Caki2 (cell line): ENCODE measurements at regions not wholly inside any gene's neighbourhood (a gene's known extent, or its start where the extent isn't known, plus 50 kb on each side); places are given as distances from the start of the nearest gene placed in this dataset.
A peak's percentile ranks its signal among the peaks of the same experiment; 100 is the strongest.
"Not testable (repeated sequence)": the region's sequence is repeated elsewhere in the genome, so short reads cannot be mapped to it uniquely, and the experiment has no call there.

ENCODE experiments used
- DNase-seq: peaks from one replicate; pipeline ENCODE4 v3.0.0-alpha.2; 2015; ENCODE audit warnings: low read depth
- in situ Hi-C: cut with HindIII; loops from 2 replicates; pipeline ENCODE4 v1.10.0; 2016; ENCODE audit warnings: low sequenced_read_pairs, low pct_unique_long_range_greater_than_20kb, mixed read lengths

DNA sequence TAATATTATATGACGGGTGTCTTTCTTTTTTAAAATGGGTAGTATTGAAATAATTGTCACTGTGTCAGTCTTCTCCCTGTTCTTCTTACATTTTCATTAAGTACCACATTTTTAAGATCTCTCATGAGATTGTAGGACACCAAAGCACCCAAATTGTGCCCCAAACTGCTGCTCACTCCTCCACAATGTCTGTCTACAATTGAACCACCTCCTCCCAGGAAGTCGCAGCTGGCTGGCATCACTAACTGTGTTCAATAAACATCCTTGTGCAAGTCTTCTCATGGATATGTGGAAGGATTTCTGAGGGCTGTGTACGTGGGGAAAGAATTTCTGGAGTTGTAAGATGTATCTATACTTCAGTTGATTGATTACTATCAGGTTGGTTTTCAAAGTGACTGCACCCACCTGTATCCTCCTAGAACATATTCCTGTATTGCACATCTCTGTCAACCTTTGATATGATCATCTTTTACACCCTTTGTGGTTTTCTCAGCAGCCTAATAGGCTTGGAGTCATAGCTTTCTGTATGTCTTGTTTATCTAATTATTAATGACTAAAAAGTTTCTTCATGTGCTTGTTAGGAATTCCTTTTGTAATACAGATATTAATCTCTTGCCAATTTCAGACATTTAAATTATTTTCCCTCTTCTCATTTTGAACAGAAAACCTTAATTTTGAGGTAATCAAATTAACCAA lies 774.9 kb downstream of the RNF144A start:
- in situ Hi-C loops, result no loop called here
- DNase-seq, result no peak

DNA sequence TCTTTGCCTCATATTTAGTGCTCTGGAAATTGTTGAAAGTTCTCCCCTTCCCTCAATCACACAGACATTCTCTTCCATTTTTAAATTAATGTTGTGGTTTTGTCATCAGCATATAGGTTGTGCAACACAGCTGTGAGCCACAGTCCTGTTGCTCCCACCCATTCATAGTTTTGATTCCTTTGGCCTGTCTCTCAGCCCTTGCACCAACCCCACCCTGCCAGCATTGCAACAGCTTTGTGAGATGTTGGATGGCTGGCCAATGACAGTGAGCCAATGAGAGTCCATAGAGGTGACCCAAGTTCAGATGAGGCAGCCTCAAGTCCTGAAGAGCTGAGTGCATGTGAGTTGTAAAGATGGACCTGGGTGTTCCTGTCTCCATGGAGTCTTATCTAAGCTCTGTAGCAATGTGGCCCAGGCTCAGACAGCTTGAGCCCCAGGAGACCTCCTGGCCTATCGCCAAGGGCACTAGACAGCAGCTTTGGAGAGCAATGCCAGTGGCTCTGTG lies 775.5 kb downstream of the RNF144A start:
- in situ Hi-C loops, result no loop called here
- peak; percentile 13 for DNase-seq

DNA sequence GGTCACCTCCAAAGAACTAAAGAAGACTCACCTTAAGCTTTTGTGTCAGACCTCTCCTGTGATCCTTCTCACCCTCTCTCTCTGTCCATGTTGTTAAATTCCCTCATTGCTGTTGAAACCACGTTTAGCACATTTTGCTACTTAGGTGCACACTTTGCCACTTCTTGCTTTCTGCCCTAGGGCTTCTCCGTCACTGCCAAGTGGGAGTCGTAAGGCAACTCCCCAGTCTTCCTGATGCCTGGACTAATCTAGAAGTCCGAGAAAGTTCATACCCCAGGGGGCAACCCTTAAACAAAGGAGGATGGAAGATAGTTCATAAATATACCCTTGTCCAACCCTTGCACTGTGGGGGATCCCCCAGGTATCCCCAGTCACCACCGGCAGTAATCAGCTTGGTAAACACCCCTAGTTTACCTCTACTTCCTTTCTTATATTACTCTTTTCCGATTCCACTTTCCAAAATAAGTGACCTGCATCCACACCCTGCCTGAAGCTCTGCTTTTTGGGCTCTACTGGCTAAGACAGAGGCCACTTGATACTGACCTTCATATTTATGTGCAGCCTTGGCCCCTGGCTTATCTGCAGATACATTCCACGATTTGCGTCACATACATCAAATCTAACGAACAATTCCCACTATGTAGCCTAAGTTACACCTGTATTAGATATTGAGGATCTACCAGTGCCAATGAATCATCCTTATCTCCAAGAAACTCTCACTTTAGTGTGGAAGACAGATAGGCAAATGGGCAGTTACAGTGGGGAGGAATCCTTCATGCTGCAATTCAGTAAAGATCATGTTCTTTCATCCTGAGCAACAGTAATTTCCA lies 776.2 kb downstream of the RNF144A start:
- in situ Hi-C loops, result no loop called here
- no peak for DNase-seq

DNA sequence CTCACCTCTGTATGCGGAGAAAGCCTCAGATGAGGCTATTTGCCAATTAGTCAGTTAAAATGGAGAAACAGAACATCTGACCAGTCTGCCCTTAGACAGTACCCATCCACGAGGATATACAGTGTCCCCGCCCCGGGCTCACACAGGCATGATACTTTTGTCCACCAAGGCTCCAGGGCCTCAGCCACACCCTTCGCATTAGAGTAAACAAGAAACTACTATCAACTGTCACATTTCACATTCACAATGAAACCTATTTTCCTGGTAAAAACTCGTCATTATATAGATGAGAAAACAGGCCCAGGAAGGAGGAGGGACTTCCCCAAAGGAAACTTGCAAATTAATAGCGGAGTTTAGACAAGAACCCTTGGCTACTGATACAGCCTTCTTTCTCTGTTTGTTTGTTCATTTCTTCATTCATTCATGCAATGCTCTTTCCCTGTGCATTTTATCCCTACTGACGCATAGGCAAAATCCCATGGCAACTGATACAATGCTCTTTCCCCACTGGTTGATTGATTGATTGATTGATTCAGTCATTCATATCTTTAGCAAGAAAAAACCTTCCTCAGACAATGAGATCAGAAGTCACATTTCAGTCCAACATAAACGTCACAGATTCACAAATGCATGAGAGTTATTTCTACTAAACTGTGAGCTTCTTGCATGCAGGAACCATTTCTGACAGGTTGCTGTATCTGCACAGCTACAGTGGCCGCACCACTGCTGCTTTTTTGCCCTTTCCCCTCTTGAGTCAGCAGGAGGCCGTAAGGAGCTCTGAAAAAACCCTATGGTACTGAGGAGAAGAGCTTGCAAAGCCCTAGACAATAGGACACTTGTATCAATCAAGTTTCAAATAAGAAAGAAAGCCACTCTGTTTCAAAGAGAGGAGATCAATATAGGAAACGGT lies 777.1 kb downstream of the RNF144A start:
- in situ Hi-C loops, result no loop called here
- no peak for DNase-seq

DNA sequence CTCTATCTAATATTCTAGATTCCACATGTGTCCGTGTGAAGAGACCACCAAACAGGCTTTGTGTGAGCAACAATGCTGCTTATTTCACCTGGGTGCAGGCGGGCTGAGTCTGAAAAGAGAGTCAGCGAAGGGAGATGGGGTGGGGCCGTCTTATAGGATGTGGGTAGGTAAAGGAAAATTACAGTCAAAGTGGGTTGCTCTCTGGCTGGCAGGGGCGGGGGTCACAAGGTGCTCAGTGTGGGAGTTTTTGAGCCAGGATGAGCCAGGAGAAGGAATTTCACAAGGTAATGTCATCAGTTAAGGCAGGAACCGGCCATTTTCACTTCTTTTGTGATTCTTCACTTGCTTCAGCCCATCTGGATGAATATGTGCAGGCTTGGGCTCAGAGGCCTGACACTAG lies 779.3 kb downstream of the RNF144A start:
- DNase-seq, in situ Hi-C loops: not testable (repeated sequence)

DNA sequence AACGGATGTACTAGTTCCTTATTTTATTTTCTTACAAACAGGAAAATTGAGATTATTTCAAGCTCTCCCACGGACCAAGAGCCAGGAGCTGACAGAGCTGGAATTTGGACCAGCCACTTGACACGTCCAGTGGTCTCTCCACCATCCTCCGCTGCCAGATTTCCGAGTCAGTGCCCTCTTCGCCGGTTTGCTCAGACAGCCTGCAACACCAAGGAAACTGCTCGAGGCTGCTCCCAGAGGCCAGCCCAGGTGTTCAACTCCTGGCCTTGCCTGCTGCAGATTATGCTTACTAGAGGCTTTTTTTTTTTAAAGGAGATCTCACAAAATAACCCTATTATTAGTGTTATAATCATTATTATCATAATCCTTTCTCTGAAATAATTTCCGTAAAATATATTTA lies 779.8 kb downstream of the RNF144A start:
- DNase-seq, result no peak
- in situ Hi-C loops, result no loop called here

DNA sequence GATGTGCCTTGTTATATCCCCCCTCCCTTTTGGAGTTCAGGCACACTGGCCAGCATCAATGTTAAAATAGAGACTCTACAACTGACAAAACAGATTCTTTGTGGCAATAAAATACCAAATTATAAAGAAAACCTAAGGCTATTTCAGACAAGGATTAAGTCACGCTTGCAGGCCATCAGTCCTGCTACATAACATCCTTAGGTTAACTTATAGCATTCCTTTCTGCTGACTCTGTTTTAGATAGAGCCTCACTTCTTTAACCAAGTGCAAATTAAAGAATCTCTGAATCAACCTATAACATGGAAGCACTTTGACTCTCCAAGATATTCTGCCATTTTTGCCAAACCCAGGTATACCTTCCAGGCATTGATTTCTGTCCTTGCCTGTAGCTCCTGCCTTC lies 784.6 kb downstream of the RNF144A start:
- no peak for DNase-seq
- in situ Hi-C loops, result no loop called here

DNA sequence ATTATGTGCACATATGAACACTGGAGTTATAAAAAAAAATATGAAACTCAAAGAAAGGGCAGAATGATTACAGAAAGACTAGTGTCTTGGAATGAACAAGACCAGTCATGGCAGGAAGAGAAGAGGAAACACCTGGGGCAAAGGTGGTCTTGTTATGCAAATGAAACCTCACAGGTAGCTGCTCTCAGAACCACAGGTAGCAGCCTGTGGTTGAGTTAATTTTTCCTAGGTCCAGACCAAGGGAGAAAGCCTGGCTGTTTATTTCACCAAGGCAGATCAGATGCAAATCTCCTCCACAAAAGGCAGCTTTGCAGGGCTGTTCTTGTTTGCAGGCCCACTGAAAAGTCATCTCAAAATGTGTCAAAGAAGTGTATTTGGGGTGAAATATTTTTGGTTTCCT lies 785.8 kb downstream of the RNF144A start:
- in situ Hi-C loops, result no loop called here
- DNase-seq, result no peak

DNA sequence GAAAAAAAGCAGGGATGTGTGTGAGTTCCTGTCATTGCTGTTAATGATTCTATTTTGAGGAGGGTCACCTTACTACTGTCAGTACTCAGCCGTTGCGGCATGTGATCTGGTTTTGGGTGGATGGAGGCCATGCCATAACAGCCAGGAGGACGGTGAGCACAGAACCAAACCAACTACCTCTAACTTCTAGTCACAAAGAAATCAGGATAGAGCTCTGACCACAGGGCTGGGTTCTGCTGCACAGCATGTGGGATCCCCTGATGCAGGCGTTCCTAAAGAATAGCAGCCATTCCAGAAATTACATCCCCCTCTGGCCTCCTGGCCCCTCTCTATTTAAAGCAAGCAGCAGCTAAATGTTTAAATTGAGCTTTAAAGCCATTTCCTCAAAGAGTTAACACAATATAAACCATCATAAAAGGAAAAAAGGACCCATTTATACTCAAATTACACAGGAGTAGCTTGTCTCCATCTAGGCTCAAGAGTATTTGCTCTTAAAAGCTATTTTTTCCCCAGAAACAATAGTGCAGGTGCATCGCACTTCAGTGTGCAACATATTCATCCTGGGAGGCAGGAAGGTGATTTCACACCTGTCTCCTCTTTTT lies 786.4 kb downstream of the RNF144A start:
- in situ Hi-C loops, result no loop called here
- no peak for DNase-seq

DNA sequence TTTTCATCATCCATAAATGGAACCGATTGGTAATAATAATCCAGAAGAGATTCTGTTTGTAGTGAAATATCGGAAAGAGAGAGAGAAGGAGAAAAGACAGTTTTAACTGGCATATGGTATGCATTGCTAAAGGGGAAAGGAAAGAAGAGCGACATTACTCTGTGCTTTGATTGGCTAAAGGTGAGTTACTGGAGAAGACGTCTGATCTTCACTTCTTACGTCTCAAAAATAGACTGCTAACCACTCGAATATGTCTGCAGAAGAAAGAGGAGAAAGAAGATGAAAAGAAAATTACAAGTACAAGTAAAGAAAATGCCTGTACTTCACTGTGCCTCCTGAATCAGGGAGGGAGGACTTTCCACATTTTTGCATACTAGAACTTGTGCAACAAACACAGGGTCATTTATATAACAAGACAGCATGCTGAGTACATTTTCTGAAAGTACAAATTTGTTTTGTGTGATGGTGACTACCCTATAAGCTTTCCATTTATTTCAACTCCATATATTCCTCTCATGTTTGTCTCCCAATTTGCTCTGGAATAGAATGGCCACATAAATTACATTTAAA lies 787.2 kb downstream of the RNF144A start:
- no peak for DNase-seq
- in situ Hi-C loops, result no loop called here

DNA sequence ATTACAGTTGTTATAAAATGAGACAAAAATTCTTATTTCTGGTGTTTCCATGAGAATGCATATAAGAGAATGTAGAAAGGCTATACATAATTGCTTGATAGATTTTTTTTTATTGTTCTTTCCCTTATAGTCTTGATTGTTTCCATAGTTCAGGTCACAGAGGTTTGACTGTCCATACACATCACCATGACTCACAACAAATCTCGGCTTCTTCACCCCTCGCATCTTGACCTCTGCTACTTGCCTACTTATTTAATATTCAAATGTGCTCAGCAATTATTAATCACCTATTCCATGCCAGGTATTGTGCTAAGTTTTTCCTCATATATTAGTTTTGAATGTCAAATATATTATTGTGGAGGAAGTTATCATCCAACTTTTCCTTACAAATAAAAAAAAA lies 789.6 kb downstream of the RNF144A start:
- no peak for DNase-seq
- in situ Hi-C loops, result no loop called here

DNA sequence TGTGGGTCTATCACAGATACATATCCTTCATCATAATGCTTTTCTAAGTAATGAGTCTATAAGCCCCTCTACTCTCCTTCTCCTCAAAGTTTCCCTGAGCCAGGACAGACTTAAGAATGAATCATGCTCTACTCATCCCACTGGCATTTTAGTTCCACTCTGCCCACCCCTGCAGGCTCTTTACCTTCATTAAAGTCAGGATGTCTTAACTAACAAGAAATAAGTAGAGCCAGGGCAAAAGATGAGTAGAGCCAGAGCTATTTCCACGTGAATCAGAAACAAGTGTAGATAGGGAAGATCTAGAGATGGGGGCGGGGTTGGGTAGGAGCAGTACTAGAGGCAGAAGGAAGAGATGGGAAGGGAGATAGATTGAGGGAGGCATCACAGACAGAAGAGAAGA lies 790.5 kb downstream of the RNF144A start:
- in situ Hi-C loops, result no loop called here
- DNase-seq, result peak; percentile 48

DNA sequence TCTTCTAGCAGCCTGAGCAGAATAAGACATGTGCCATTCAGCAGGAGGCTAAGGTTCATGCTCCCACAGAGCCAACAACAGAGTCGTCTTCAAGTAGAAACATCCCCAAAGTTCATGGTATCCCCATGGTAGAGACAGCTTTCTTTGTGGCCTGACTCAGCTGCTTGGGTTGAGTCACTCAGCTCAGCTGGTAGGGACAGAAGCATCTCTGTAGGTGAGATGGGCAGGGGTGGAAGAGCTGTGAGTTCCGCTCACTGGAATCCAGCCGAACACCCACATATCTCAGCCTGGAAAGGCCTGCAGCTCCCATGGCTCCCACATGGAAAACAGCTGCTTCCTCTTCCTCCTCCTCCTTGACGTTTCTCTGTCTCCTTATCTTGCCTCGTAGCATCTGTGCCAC lies 792.7 kb downstream of the RNF144A start:
- in situ Hi-C loops, result no loop called here
- DNase-seq, result no peak

DNA sequence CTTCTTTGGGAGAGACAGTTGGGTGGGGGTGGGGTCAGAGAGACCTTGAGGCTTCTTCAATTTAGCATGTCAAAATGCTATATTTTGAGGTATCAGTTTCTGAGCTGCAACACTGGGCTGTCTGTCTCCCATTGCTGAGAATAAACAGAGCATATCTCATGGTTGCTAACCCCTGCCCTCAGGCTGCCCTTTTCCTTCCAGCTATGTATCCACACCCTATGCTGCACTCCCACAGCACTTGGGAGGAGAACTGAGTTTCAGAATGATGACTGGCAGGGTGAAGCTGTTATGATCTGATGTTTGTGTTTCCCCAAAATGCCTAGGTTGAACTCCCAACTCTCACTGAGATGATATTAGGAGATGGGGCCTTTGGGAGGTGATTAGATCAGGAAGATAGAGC lies 794.0 kb downstream of the RNF144A start:
- in situ Hi-C loops, result no loop called here
- DNase-seq, result no peak

DNA sequence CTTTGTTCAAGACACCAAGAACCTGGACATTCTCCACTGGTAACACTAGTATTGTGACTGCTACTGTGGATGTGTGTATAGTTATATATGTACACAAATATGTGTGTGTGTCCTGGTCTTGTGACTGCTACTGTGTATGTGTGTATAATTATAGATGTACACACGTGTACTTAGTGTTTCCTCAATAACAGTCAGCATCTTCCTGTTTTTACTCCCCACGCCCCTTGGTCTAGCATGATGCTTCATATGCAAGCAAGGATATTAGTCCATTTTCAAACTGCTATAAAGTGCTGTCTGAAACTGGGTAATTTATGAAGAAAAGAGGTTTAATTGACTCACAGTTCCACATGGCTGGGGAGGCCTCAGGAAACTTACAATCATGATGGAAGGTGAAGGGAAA lies 802.7 kb downstream of the RNF144A start:
- no peak for DNase-seq
- in situ Hi-C loops, result no loop called here

DNA sequence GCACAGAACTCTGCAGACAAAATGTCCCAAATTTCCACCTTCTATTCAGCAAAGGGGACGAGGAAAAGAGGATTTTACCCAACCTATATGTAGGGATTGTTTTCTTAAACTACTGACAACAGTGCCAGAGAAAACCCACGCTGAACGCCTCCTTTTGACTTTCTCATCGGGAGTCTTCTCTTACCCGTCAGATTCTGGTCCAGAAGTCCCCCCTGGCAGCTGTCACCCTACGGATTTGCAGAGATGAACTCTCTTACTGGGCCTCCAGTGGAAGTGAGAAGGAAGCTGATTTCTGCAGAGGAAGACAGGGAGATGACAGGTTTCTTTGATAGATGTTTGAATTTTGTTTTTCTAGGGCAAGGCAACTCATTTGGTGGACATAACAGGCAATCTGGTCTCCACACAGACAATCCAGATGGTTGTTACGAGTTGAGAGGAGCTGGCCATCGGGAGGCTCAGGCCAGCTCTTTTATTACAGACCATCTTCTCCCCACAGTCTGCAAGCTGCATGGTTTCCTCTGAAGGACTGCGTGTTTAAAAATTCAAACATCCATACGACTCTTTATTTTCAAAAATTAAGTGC lies 804.3 kb downstream of the RNF144A start:
- in situ Hi-C loops, result no loop called here
- DNase-seq, result no peak

DNA sequence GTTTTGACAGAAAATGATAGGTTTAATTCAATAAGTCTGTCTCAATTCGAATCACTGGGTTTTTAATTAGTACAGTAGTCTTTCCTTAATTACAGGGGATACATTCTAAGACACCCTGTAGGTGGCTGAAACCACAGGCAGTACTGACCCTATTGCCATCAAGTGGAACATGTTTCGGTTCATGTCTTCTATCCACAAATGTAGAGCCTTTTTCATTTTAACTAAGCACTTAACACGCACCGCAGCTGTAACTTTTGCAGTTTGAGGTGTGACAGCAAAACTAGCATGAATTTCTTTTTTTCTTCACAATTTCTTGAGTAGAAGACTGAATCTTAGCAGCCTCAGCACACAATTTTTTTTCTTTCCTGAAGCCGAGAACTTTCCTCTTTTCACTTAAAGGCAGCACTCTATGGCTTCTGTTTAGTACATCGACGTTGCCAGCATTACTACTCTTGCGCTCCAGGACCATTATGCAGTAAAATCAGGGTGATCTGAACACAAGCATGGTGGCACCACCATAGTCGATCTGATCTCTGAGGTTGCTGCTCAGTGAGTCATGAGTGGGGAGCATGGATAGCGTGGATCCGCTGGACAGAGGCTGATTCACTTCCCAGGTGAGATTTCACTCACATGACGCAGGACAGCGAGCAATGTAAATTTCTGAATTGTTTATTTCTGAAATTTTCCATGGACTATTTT lies 805.1 kb downstream of the RNF144A start:
- in situ Hi-C loops, result no loop called here
- no peak for DNase-seq
